ENCODE measurements at regions not wholly inside any gene's neighbourhood (a gene's known extent, or its start where the extent isn't known, plus 50 kb on each side); places are given as distances from the start of the nearest gene placed in this dataset.

GRCh38 chr20:59495894-59496510 lies 108.3 kb upstream of the PHACTR3 start:
- Histone ChIP-seq H3K14ac (ENCODE audit: insufficient read length) (no peak overlapping the region), H2AK5ac (ENCODE audit: low read depth, low read length) (no peak overlapping the region), H3K23ac (ENCODE audit: insufficient read length) (no peak overlapping the region), H3K36me3 (ENCODE audit: control insufficient read depth in 2 of 4, insufficient read depth in 4 of 4, low read length in 3 of 4) (no peaks in the 10 kb centered on the region), H3K9me3 (ENCODE audit: insufficient read depth in 2 of 2, low read depth in 1 of 2, low read length in 1 of 2) (no peaks in the 10 kb centered on the region; a peak in 1 of 4 replicates), H3K18ac (ENCODE audit: extremely low read depth, low read length) (no peak overlapping the region), H4K20me1 (replicated peaks in 1 of 2; ENCODE audit: control insufficient read depth in 1 of 2, insufficient read depth in 2 of 2, low read length in 2 of 2) (no peaks in the 10 kb centered on the region), H4K8ac (ENCODE audit: extremely low read depth, insufficient read depth, low read length) (no peak overlapping the region), H3K4ac (replicated peaks; ENCODE audit: insufficient read length, low read depth, low read length) (no peak overlapping the region), H2BK120ac (replicated peaks; ENCODE audit: low read depth, low read length) (no peak overlapping the region), H3K56ac (replicated peaks; ENCODE audit: insufficient read length, low read depth, low read length) (no peak overlapping the region), H3K4me1 (replicated peaks in 1 of 4; ENCODE audit: control insufficient read depth in 3 of 4, insufficient read depth in 4 of 4, low read length in 3 of 4) (peaks cover 0 to 3% (median 0%) of the 10 kb centered on the region in 4 experiments; a peak in 1 of 7 replicates), H3K79me1 (ENCODE audit: low read depth, low read length) (no peaks in the 10 kb centered on the region), H3K27me3 (replicated peaks in 1 of 4; ENCODE audit: control insufficient read depth in 3 of 4, extremely low read depth in 1 of 4, insufficient read depth in 3 of 4, low read length in 3 of 4) (peaks cover 0 to 2% (median 0%) of the 10 kb centered on the region in 4 experiments; a peak in 3 of 7 replicates), H4K91ac (replicated peaks; ENCODE audit: insufficient read length, low read length) (no peak overlapping the region), H3K27ac (ENCODE audit: low read depth, low read length) (no peak overlapping the region), H2BK5ac (ENCODE audit: low read depth, low read length) (no peak overlapping the region), H2BK12ac (ENCODE audit: low read depth, low read length) (no peak overlapping the region), H2BK20ac (ENCODE audit: low read length) (no peak overlapping the region), H3K79me2 (ENCODE audit: control insufficient read depth in 1 of 2, insufficient read depth in 2 of 2, low read length in 2 of 2) (no peaks in the 10 kb centered on the region), H3K4me3 (ENCODE audit: extremely low read depth in 1 of 4, insufficient read depth in 2 of 4, low read depth in 3 of 4, low read length in 4 of 4) (no peak overlapping the region), H3K4me2 (ENCODE audit: insufficient read depth in 1 of 2, low read depth in 2 of 2, low read length in 2 of 2) (0 out of 4 replicates have a peak overlapping the region, but pooled peaks of 1 of the 2 experiments have one; percentile 25), H4K5ac (ENCODE audit: insufficient read length, low read depth, low read length) (no peak overlapping the region), H3K23me2 (ENCODE audit: low read depth, low read length) (no peaks in the 10 kb centered on the region), H3K9ac (replicated peaks in 1 of 4; ENCODE audit: extremely low read depth in 1 of 4, low read depth in 3 of 4, low read length in 3 of 4) (no peak overlapping the region), H2BK15ac (ENCODE audit: low read length) (no peak overlapping the region), H2AFZ (ENCODE audit: low read length) (peak overlapping the region; percentile 82; the same call in 1 of the 2 replicates)
- WGBS, 2 experiments (ENCODE audit: extremely low coverage in 1 of 2, insufficient coverage in 1 of 2, insufficient read length in 1 of 2, insufficient replicate concordance in 2 of 2, low coverage in 1 of 2, low lambda C conversion rate in 2 of 2, missing lambda C conversion rate in 1 of 2): 15% methylated on average over 12 of the region's 12 CpGs; no CpG with 5 or more reads in 1 of the 2 experiments
- POLR2A ChIA-PET (ENCODE audit: partially characterized antibody): no interaction called here
- CTCF ChIA-PET (ENCODE audit: partially characterized antibody): interaction anchor here (0.7 to 2.6 kb wide), 35 partner anchors 9 to 1369 kb away, joined by 3 to 40 read pairs (median 5); no protein-coding TSS in a partner anchor
- FAIRE-seq (peak; percentile 60), DNase-seq (ENCODE audit: low read depth in 1 of 2, low spot score in 2 of 2) (peak; percentile 47 to 87)
- peak; percentile 82 to 87 for TF ChIP-seq RAD21 (IDR thresholded peaks at IDR 0.05 in 1 of 2, conservative IDR thresholded peaks at IDR 0.05 in 1 of 2; ENCODE audit: low read depth in 2 of 2, low read length in 2 of 2)
- TF ChIP-seq CTCF (IDR thresholded peaks at IDR 0.05; ENCODE audit: control extremely low read depth in 1 of 3, insufficient read depth in 1 of 3, low read depth in 1 of 3, low read length in 3 of 3): peak; percentile 81 to 89 (median 89)
